Retinal pigment epithelial cell (primary cell): ENCODE measurements at regions not wholly inside any gene's neighbourhood (a gene's known extent, or its start where the extent isn't known, plus 50 kb on each side); places are given as distances from the start of the nearest gene placed in this dataset.

Source experiments
- DNase-seq: peaks from one replicate; pipeline ENCODE4 v3.0.0-alpha.2; 2010; ENCODE audit warnings: low read depth
- H3K4me3 ChIP-seq: 2 replicates; pipeline ENCODE4 v1.5.1; 2011; ENCODE audit warnings: mild to moderate bottlenecking, low read length, control low read depth, moderate library complexity
- TF ChIP-seq, protein P1 (sequence below): conservative IDR thresholded peaks from 2 replicates; pipeline ENCODE4 v1.5.1; 2011; ENCODE audit warnings: low read depth, low read length, control low read depth, inconsistent platforms

DNA sequence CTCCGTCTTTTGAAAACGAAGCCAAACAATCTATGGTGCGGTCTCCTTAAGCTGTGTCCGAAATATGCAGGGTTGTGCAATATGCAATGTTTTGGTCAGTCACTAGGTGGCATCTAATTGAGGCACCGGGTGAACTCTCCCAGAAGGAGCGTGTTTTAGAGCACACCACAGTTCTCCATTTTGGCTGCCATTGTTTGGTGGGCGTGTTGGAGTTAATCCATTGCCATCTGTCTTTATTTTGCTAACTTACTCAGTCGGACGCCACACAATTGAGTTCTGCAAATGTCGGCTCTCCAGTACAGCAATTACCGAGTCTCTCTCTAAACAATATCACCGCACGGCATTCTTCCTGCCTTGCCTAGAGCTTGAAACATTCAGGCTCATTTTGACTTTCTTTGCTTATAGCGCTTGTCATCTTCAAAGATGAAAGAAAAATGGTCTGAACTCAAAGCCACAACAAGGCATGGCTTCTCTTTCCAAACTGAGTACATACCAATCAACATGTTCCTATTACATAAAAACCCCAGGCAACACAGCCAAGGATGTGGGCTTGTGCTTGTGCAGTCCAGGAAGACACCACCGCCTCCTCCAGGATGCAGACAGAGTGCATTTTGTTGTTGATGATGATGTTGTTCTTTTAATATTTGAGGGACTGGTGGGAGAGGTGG lies 182.0 kb upstream of the SERP2 start:
- DNase-seq: no peak
- H3K4me3 ChIP-seq: no peak overlapping the region
- TF ChIP-seq, protein P1, sequence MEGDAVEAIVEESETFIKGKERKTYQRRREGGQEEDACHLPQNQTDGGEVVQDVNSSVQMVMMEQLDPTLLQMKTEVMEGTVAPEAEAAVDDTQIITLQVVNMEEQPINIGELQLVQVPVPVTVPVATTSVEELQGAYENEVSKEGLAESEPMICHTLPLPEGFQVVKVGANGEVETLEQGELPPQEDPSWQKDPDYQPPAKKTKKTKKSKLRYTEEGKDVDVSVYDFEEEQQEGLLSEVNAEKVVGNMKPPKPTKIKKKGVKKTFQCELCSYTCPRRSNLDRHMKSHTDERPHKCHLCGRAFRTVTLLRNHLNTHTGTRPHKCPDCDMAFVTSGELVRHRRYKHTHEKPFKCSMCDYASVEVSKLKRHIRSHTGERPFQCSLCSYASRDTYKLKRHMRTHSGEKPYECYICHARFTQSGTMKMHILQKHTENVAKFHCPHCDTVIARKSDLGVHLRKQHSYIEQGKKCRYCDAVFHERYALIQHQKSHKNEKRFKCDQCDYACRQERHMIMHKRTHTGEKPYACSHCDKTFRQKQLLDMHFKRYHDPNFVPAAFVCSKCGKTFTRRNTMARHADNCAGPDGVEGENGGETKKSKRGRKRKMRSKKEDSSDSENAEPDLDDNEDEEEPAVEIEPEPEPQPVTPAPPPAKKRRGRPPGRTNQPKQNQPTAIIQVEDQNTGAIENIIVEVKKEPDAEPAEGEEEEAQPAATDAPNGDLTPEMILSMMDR: peak; percentile 74

DNA sequence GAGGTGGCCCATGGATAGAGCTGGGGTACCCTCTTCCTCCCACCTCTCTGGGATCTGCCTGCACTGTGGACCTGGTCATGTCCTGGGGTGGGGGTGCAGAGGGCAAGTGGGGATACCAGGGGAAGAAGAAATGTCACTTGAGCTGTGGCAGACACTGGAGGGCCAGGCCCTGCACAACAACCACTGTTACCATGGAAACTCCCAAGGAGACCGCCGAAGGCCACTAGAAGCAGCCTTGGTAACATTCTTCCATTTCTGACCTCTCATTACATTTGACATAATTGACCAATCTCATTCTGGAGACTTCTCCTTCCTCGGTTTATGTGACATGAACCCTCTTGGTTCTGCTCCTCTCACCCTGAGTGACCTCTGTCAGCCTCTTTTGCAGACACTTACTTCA lies 179.9 kb upstream of the SERP2 start:
- TF ChIP-seq, protein P1: no peak
- no peak for DNase-seq
- H3K4me3 ChIP-seq: no peak overlapping the region

DNA sequence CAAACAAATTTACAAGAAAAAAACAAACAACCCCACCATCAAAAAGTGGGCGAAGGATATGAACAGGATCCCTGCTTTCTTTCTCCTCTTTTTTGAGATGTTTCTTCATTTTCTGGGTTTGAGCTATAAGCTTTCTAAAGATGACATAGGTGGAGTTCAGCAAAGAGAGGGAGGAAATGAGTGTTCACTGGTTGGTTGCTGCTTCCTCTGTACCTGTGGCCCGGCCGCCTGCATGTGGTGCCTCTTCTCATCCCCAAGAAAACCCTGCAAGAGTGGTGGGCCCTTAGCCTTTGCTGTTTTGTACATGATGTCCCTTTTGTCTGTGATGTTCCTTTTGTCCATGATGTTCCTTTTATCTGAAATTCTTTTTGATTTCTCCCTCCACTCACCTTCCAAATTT lies 178.4 kb upstream of the SERP2 start:
- no peak overlapping the region for H3K4me3 ChIP-seq
- TF ChIP-seq, protein P1: no peak
- no peak for DNase-seq

DNA sequence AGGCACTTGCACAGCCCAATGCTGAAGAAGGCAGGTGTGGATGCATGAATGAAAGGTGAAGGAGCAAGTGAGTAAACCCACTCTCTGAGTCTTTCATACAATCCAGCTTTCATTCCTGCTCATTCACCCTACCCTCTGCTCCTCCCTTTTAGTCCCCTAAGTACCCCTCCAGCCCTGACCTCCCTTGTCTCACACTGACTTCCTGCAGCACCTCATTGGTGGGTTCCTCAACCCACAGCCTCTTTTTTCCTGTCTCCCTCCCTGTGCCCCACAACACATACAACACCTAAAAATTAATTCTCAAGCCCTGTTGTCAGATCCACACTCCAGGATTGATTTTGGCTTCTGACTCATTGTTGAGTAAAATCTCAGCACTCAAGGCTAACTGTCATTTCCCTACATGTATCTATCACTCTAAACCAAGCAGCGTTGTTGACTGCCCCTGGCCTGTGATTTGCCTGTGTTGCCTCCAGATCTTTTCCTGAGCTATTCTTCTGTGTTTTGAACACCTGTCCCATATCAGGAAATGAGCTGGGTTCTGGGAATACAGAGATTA lies 177.3 kb upstream of the SERP2 start:
- TF ChIP-seq, protein P1: no peak
- no peak for DNase-seq
- H3K4me3 ChIP-seq: no peak overlapping the region

DNA sequence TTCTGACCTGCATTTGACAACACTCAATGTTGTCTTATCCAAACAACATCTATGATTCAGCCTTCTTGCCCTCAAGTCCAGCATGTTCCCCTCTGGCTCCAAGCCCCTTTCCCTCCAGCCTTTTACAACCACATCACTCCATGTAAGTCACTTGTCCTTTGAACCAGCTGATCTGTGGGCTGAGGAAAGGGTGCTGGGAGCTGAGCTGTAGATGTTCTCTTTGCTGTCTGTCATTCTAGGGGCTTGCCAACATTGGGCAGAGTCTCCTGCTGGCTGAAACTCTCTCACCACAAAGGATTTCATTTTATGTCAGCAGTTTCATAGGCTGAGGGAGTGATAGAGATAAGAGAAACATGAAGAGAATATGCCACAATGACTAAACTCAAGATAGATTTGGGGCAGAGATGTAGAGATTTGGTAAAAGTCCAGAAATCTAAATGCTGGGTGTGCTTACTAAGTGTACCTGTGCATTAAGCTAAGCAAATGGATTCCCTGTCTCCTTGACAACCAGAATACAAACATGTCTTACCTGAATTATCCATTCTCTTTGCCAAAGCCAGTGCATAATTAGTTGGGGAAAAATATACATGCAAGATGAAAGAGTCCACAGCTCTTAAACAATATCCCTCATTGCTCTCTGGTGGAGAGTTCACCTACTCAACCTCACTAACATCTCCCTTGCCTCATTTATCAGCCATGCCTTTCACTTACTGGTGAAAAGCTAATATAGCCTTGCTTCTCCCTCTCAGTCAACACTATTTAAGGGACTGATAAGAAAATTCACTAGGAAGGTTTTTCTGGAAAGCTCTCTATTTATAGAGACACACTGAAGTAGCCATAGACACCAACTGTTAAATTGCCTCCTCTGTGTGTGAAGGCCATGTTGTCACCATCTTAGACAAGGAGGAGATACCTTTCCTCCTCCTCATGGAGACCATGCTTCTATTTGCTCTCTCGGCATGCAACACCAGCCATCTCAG lies 175.5 kb upstream of the SERP2 start:
- no peak overlapping the region for H3K4me3 ChIP-seq
- TF ChIP-seq, protein P1: no peak
- no peak for DNase-seq

DNA sequence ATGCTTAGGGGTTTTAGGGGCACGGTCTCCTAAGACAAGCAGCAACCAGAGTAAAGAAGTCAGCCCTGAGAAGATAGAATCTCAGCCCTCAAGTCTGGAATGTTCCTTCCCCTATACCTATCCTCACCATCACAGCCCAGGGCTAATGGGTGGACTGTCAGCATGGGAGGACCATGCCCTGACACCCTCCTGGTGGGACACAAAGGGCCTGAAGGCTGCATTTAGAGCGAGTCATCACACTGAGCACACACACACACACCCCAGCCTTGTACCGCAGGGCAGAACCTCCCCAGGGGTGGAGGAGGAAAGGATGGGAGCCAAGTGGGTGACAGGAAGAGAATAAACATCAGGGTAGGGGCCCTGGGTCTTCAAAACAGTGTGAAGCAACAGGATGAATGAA lies 174.8 kb upstream of the SERP2 start:
- TF ChIP-seq, protein P1: no peak
- DNase-seq: no peak
- no peak overlapping the region for H3K4me3 ChIP-seq
